Lower leg skin (tissue), 4 donors: ENCODE measurements at regions not wholly inside any gene's neighbourhood (a gene's known extent, or its start where the extent isn't known, plus 50 kb on each side); places are given as distances from the start of the nearest gene placed in this dataset.

Experiments
- DNase-seq, 2 donors: peaks; one replicate each; pipeline ENCODE4 v3.0.0-alpha.2; 2019; ENCODE audit warnings: low spot score in 2 of 2
- H3K4me3 ChIP-seq: fragments of 200-600 bp; sonication (generic); 2 replicates; pipeline ENCODE4 v1.5.1; 2017; ENCODE audit warnings: mild to moderate bottlenecking, low read depth; ENCODE audit not compliant: poor library complexity, severe bottlenecking
- POLR2A ChIP-seq, 2 donors: fragments of 450-650 bp; IDR thresholded peaks; one replicate each; pipeline ENCODE4 v1.6.1; 2016 to 2017; ENCODE audit warnings: antibody characterized with exemption in 2 of 2, mild to moderate bottlenecking in 1 of 2, moderate library complexity in 1 of 2
- WGBS, 2 donors: methylation state at CpG; one replicate each; pipeline ENCODE4 v1.1.5; 2018; 5-methylcytosine and 5-hydroxymethylcytosine counted together
- intact Hi-C: fragments of 100-400 bp; cut with DNase I; formaldehyde crosslinking; loops from one replicate; pipeline ENCODE4 v1.15.0; 2023; ENCODE audit warnings: low total_unique reads
- TF ChIP-seq, protein P1 (sequence below), 3 donors: fragments of 450-650 bp; IDR thresholded peaks; one replicate each; pipeline ENCODE4 v1.5.1; 2016; ENCODE audit warnings: antibody characterized with exemption in 3 of 3, mild to moderate bottlenecking in 3 of 3, moderate library complexity in 2 of 3

DNA sequence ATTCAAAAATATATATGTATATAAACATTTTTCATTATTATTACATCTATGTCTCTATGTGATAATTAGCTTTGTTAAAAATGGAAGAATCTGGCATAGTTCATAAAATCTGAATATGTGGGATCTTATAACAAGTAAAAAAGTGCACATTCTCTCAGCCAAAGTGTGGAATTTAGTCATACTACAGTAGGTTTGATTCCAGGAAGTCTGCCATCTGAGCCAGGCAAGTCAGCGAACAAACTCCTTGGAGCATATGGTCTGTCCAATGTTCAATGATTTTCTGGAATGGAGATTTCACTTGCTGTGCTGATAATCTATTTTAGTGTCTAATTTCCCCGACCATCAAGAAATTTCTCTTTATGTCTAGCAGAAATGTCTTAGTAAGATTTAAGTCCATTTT, 1033.2 kb upstream of the NXPH2 start:
- no peak for DNase-seq
- WGBS, 2 donors, result 66 to 80% methylated on average over 2 of the region's 2 CpGs
- intact Hi-C loops, result no loop called here
- TF ChIP-seq, protein P1, sequence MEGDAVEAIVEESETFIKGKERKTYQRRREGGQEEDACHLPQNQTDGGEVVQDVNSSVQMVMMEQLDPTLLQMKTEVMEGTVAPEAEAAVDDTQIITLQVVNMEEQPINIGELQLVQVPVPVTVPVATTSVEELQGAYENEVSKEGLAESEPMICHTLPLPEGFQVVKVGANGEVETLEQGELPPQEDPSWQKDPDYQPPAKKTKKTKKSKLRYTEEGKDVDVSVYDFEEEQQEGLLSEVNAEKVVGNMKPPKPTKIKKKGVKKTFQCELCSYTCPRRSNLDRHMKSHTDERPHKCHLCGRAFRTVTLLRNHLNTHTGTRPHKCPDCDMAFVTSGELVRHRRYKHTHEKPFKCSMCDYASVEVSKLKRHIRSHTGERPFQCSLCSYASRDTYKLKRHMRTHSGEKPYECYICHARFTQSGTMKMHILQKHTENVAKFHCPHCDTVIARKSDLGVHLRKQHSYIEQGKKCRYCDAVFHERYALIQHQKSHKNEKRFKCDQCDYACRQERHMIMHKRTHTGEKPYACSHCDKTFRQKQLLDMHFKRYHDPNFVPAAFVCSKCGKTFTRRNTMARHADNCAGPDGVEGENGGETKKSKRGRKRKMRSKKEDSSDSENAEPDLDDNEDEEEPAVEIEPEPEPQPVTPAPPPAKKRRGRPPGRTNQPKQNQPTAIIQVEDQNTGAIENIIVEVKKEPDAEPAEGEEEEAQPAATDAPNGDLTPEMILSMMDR (IDR thresholded peaks at IDR 0.05), result no peak
- TF ChIP-seq POLR2A (IDR thresholded peaks at IDR 0.05), result no peak
- no peak overlapping the region for H3K4me3 ChIP-seq

DNA sequence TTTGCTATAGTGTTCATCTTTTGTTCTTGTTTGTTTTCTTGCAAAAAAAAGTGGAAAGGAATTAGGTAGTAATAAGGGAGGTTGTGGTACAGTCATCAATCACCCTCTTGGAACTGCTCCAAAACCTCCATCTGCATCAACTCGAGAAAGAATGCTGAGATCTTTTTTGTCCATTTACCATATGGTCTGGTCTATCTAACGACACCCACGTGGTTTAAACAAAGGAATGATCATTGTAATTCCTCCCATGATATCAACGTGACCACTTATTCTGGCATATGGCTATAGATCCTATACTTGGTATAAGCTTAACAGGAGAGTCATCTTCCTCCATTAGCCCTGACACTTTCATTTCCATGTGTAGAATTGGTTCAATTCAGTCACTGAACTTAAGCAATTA, 1025.3 kb upstream of the NXPH2 start:
- intact Hi-C loops, result no loop called here
- H3K4me3 ChIP-seq, result no peak overlapping the region
- DNase-seq, result no peak
- 24 to 36% methylated on average over 4 of the region's 4 CpGs for WGBS, 2 donors
- TF ChIP-seq, protein P1 (IDR thresholded peaks at IDR 0.05), result no peak
- no peak for TF ChIP-seq POLR2A (IDR thresholded peaks at IDR 0.05)

DNA sequence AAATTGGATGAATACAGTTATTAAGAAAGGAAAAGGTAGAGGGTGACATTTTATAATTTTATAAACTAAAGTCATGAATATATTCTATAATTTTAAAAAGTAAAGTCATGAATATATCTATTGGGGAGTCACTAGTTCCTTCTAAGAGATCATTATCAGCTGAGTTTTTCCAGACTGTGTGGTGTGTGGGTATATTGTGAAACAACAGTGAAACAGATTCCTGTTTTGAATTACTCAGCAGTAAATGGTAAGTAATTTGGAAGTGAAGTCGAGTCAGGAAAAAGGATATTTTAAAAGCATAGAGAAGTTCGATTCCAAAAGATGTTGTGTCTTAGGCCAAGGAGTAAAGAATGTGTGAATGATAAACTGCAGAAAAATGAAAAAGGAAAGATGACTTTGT, 1018.2 kb upstream of the NXPH2 start:
- H3K4me3 ChIP-seq, result no peak overlapping the region
- WGBS, 2 donors, result 29 to 45% methylated on average over 2 of the region's 2 CpGs
- intact Hi-C loops, result no loop called here
- no peak for DNase-seq
- TF ChIP-seq, protein P1 (IDR thresholded peaks at IDR 0.05), result no peak
- no peak for TF ChIP-seq POLR2A (IDR thresholded peaks at IDR 0.05)

DNA sequence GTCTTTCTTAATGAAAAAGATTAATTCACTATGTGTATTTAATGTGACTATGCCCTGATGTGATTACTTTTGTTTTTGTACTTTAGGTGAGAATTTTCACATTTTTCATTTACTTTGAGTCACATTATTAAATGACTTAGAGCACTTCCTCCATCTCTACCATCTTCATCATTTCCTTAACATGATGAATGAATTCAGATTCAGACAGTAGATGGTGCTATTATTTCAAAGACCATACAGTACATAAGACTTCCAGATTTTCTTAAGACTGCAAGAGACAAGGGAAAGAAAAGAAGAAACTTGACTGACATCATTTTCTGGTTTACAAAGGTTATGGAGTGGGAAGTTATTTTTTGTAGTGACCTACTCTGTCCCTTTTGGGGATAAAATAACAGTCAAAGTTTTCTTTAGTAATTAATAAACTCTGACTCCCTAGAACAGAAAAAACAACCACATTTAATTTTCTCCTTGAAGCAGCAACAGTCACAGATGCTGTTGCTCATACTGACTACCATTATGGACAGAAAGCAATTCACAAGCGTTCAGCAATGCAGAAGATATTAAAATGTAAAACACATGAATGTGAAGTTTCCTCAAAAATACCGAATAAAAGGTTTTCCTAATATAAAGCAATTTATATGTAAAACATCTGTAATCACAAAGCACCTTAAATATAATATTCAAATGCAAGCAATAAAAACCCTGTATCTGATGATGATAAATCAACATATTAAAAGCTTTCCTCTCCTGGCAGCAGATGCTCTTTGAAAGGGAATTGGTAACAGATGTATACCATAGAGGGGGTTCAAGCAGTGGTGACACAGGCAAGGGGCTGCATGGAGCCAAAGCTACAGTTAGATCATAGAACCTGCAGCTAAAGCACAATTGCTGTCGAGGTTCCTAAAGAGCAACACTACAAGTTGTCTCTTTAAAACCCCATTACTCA, 1010.9 kb upstream of the NXPH2 start:
- no peak for DNase-seq
- TF ChIP-seq, protein P1 (IDR thresholded peaks at IDR 0.05), result no peak
- no peak for TF ChIP-seq POLR2A (IDR thresholded peaks at IDR 0.05)
- H3K4me3 ChIP-seq, result no peak overlapping the region
- WGBS, 2 donors, result 43 to 51% methylated on average over 3 of the region's 3 CpGs
- intact Hi-C loops, result no loop called here

DNA sequence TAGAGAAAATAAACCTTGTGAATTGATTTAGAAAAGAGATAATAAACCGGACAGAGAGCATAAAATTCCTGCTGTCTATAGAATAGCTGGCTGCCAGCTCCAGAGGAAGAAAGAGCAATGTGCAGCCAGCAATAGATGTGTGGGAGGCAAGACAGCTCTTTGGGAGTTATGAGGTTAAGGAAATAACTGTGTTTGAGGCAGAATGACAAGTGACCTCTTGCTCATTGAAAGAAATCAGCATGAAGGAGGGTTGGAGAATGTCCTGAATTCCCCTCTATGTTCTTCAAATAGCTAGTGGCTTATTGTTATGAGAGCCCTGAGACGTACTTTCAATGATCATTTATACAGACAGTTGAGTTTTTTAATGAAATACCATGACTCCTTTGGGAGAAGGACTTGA, 1009.9 kb upstream of the NXPH2 start:
- TF ChIP-seq POLR2A (IDR thresholded peaks at IDR 0.05), result no peak
- TF ChIP-seq, protein P1 (IDR thresholded peaks at IDR 0.05), result no peak
- no peak for DNase-seq
- intact Hi-C loops, result no loop called here
- H3K4me3 ChIP-seq, result no peak overlapping the region
- 39 to 53% methylated on average over 2 of the region's 2 CpGs for WGBS, 2 donors
